Pancreas (tissue), 10 donors: ENCODE measurements at regions not wholly inside any gene's neighbourhood (a gene's known extent, or its start where the extent isn't known, plus 50 kb on each side); places are given as distances from the start of the nearest gene placed in this dataset.

Source experiments
- ATAC-seq, 4 donors: fragments of 200-7000 bp; cut with Tn5 transposase; one replicate each; pipeline versions ENCODE4 v1.8.0 to v1.9.1; 2020; ENCODE audit warnings: mild to moderate bottlenecking in 4 of 4, moderate library complexity in 4 of 4
- DNase-seq, 6 donors: peaks; one replicate each; pipeline ENCODE4 v3.0.0-alpha.2; 2020
- FAIRE-seq: peaks from 2 replicates; lab custom pipeline; 2012; peaks lifted over from hg19 to GRCh38; lab: Jason Lieb, UNC
- H3K27ac ChIP-seq, 4 donors: fragments of 200-600 bp; sonication (generic); 1 replicate in 3 of 4; 2 replicates in 1 of 4; pipeline versions ENCODE4 v1.5.0 to v1.8.0; 2020
- H3K27me3 ChIP-seq, 4 donors: fragments of 200-600 bp; one replicate each; pipeline ENCODE4 v1.8.0; 2021
- H3K36me3 ChIP-seq, 3 donors: fragments of 200-600 bp; sonication (generic) in 1 of 3; one replicate each; pipeline versions ENCODE4 v1.5.0 to v1.8.0; 2020 to 2021
- H3K4me1 ChIP-seq, 3 donors: fragments of 200-600 bp; one replicate each; pipeline ENCODE4 v1.8.0; 2021
- H3K4me3 ChIP-seq, 4 donors: fragments of 200-600 bp; sonication (generic) in 2 of 4; one replicate each; pipeline versions ENCODE4 v1.5.0 to v1.8.0; 2020 to 2021
- H3K9me3 ChIP-seq, 4 donors: fragments of 200-600 bp; one replicate each; pipeline ENCODE4 v1.8.0; 2021
- WGBS, 2 donors: extraction: QIAGEN DNeasy Blood & Tissue Kit; methylation state at CpG; one replicate each; pipeline ENCODE4 v1.1.7; 2013; 5-methylcytosine and 5-hydroxymethylcytosine counted together
- intact Hi-C, 3 donors: fragments of 100-400 bp; cut with DNase I; formaldehyde crosslinking; loops; one replicate each; pipeline versions ENCODE4 v1.11.1 to v1.14.2; 2022
- TF ChIP-seq, protein P1 (sequence below), 4 donors: fragments of 200-600 bp; sonication (generic) in 3 of 4; IDR thresholded peaks; one replicate each; pipeline versions ENCODE4 v1.5.0 to v1.8.0; 2021; ENCODE audit warnings: antibody characterized with exemption in 4 of 4
- donor health status: healthy with polysubstance abuse.
- donor health status: DM: no; HTN: no; CAD: no; lungs with moderate emphysema.
- donor health status: DM: no; HTN: no; CAD: no.
- donor health status: control.
- donor health status: control.
- donor health status: Bipolar disorder and iron deficiency.
- donor health status: DM: yes; HTN: yes; CAD: no.
- donor health status: DM: no; HTN: no; CAD: no.
- donor health status: DM: no; HTN: no; CAD: no.
- donor health status: DM: yes; HTN: yes; CAD: no.

DNA sequence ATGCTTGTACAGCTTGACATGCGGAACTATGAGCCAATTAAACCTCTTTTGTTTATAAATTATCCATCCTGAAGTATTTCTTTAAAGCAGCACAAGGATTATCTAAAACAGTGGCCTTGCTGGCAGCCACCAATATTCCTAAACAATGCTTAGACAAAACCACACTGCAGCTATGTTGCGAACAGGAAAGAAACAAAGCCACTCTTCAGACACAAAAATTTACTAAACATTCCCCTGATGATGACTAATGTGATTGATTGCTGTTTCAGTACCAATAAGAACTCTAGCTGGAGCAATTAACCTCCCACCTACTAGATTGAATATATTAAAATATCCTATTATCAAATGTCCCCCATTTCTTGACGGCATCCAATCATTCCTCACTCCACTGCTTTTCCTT, 325.8 kb upstream of the REG3G start:
- intact Hi-C loops = no loop called here
- no peak overlapping the region for H3K4me3 ChIP-seq
- WGBS, 2 donors = 62 to 67% methylated on average over 3 of the region's 3 CpGs
- FAIRE-seq = no peak
- no peaks in the 10 kb centered on the region for H3K27me3 ChIP-seq
- no peak for DNase-seq
- ATAC-seq = no peak
- H3K4me1 ChIP-seq = no peaks in the 10 kb centered on the region
- H3K36me3 ChIP-seq = no peaks in the 10 kb centered on the region
- no peaks in the 10 kb centered on the region for H3K9me3 ChIP-seq
- H3K27ac ChIP-seq = no peak overlapping the region
- TF ChIP-seq, protein P1, sequence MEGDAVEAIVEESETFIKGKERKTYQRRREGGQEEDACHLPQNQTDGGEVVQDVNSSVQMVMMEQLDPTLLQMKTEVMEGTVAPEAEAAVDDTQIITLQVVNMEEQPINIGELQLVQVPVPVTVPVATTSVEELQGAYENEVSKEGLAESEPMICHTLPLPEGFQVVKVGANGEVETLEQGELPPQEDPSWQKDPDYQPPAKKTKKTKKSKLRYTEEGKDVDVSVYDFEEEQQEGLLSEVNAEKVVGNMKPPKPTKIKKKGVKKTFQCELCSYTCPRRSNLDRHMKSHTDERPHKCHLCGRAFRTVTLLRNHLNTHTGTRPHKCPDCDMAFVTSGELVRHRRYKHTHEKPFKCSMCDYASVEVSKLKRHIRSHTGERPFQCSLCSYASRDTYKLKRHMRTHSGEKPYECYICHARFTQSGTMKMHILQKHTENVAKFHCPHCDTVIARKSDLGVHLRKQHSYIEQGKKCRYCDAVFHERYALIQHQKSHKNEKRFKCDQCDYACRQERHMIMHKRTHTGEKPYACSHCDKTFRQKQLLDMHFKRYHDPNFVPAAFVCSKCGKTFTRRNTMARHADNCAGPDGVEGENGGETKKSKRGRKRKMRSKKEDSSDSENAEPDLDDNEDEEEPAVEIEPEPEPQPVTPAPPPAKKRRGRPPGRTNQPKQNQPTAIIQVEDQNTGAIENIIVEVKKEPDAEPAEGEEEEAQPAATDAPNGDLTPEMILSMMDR (IDR thresholded peaks at IDR 0.05) = no peak

DNA sequence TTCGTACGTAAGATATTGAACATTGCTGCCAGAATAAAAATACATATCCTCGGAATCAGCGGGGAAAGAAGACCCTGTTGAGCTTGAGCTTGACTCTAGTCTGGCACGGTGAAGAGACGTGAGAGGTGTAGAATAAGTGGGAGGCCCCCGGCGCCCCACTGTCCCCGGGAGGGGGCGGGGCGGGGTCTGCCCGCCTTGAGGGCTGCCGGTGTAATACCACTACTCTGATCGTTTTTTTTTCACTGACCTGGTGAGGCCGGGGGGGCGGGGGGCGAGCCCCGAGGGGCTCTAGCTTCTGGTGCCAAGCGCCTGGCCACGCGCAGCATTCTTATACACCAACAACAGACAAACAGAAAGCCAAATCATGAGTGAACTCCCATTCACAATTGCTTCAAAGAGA, 324.0 kb upstream of the REG3G start:
- ATAC-seq (no peak), DNase-seq (no peak), FAIRE-seq (no peak)
- intact Hi-C loops = no loop called here
- 81 to 92% methylated on average over 21 of the region's 21 CpGs for WGBS, 2 donors
- Histone ChIP-seq H3K4me3 (no peak overlapping the region), H3K36me3 (no peaks in the 10 kb centered on the region), H3K4me1 (no peaks in the 10 kb centered on the region), H3K27me3 (no peaks in the 10 kb centered on the region), H3K9me3 (no peaks in the 10 kb centered on the region), H3K27ac (no peak overlapping the region)
- TF ChIP-seq, protein P1 (IDR thresholded peaks at IDR 0.05) = no peak

DNA sequence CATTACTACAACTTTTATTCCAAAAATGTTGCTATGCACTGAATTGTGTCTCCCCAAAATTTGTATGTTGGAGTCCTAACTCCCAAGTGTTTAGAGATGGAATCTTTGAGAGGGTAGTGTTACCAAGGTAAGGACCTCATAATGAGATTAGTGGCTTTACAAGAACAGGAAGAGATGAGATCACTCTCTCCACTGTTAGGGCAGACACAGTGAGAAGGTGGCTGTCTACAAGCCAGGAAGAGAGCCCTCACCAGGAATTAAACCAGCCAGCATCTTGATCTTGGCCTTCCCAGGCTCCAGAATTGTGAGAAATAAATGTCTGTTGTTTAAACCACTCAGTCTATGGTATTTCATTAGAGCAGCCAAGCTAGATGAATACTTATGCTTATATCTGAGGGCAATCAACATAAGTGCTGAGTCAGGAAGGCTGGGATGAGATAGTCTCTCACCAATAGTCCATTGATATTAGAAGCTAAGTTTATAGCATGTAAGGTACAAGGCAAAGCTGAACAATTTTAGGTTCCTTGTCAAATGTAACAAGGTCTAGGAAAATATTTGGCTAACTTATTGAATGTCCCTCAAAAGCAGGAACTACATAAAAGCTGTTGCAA, 317.6 kb upstream of the REG3G start:
- ATAC-seq = no peak
- Histone ChIP-seq H3K9me3 (no peaks in the 10 kb centered on the region), H3K27me3 (no peaks in the 10 kb centered on the region), H3K4me3 (no peak overlapping the region), H3K36me3 (no peaks in the 10 kb centered on the region), H3K27ac (no peak overlapping the region), H3K4me1 (no peaks in the 10 kb centered on the region)
- no peak for DNase-seq
- TF ChIP-seq, protein P1 (IDR thresholded peaks at IDR 0.05) = no peak
- FAIRE-seq = no peak
- intact Hi-C loops = no loop called here

DNA sequence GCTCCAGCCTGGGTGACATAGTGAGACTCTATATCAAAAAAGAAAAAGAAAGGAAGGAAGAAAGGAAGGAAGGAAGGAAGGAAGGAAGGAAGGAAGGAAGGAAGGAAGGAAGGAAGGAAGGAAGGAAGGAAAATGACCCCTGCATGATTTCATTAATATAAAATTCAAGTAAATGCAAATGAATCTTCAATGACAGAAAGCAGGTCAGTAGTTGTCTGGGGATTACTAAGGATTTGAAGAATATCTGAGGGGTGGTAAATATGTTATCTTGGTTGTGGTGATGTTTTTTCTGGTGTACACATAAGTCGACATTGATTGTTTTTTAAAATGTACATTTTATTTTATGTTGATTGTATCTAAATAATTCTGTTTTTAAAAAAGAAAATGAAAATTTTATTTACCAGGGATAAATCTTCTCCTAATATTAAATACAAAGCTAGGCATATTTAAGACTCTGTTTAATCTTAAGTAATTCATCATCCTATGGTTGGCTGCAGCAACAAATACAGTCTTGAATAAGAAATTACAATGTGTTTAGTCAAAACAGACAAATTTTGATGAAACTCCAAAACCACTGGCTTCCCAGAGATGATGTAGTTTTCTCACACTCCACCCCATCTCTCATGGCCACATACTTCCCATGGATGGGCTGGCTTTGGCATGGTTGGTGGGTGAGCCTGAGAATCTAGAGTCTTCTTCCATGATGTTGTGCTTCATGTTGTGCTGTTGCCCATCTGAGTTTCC, 314.7 kb upstream of the REG3G start:
- FAIRE-seq = no peak

More for the DNA sequence above, 314.7 kb upstream of the REG3G start:
- peaks cover 0 to 3% (median 0%) of the 10 kb centered on the region in 4 donors for H3K27me3 ChIP-seq
- H3K27ac ChIP-seq = no peak overlapping the region
- no peaks in the 10 kb centered on the region for H3K9me3 ChIP-seq
- no peak for DNase-seq
- TF ChIP-seq, protein P1 (IDR thresholded peaks at IDR 0.05) = no peak
- no peak overlapping the region for H3K4me3 ChIP-seq
- no peaks in the 10 kb centered on the region for H3K4me1 ChIP-seq
- WGBS, 2 donors = 51 to 81% methylated on average over 1 of the region's 1 CpG
- no peaks in the 10 kb centered on the region for H3K36me3 ChIP-seq
- intact Hi-C loops = no loop called here
- ATAC-seq = no peak
